HG02798 (cell line): ENCODE measurements at regions not wholly inside any gene's neighbourhood (a gene's known extent, or its start where the extent isn't known, plus 50 kb on each side); places are given as distances from the start of the nearest gene placed in this dataset.
"Not testable (repeated sequence)": the region's sequence is repeated elsewhere in the genome, so short reads cannot be mapped to it uniquely, and the experiment has no call there.

Experiments
- ATAC-seq: cut with Tn5 transposase; IDR thresholded peaks from one replicate; pipeline ENCODE4 v1.9.1; 2021; ENCODE audit warnings: mild to moderate bottlenecking; ENCODE audit not compliant: unreplicated experiment, poor library complexity

DNA sequence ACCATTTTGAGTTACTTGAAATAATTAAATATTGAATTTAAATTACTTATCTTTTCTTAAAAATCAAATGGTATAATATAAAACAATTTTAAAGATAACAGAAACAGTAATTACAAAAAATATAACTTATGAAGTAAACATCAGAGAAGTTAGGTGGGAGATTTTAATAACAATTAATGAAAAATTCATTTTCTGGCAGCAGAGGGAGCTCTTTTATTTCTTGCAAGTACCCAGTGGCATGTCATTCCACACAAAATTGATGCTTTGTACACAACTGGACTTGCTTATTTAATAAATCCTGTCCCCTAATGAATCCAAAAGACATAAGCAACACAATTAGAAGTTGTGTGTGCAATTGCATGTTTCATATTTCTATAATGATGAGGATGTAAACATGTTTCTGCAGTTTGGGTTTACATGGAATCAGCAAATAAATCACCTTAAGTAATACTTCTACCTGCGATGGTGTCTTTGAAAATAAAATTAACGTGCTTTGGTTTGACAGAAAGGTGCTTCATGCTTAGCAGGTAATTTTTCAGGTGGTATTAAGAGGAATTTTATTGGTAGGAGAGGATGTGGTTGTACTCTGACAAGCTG is 861.3 kb downstream of the ZPLD1 start:
- ATAC-seq, result no peak

GRCh38 chr3:103297502-103297901 is 862.7 kb downstream of the ZPLD1 start:
- not testable (repeated sequence) for ATAC-seq

DNA sequence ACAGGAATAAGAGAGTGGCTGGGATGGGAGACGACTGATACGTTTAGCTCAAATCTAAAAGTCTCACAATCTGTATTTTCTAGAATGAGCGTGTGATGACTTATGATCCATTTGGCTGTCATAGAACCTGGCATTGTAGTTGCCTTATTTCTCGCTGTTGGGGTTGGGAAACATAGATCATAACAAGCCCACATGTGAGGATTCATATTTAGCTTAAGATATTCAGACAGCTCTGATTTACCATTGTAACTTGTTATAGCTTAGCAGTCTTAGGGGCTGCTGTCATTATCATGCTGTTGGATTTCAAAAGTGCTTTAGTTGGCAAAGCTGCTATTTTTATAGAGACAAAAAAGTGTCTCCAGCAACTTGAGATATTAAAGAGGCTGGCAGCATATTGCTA is 871.3 kb downstream of the ZPLD1 start:
- no peak for ATAC-seq

- ATAC-seq, result no peak
These were observed 874.1 kb downstream of the ZPLD1 start for GRCh38 chr3:103308921-103309320.

DNA sequence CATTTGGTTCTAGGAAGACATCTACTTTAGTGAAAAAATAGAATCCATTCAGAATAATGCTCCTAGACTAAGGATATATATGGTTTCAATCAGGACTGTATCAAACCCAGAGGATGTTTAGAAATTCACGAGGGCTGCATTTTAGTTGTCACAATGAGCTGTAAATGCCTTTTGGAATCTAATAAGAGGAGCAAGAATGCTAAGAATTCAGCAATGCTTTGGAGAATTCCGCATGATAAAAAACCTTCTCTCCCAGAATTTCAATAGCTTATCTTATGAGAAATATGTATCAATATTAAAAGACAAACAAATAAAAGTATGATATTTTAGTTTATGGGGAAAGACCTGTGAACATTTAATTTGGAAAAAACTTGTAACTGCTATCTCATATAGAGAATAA is 885.1 kb downstream of the ZPLD1 start:
- no peak for ATAC-seq

DNA sequence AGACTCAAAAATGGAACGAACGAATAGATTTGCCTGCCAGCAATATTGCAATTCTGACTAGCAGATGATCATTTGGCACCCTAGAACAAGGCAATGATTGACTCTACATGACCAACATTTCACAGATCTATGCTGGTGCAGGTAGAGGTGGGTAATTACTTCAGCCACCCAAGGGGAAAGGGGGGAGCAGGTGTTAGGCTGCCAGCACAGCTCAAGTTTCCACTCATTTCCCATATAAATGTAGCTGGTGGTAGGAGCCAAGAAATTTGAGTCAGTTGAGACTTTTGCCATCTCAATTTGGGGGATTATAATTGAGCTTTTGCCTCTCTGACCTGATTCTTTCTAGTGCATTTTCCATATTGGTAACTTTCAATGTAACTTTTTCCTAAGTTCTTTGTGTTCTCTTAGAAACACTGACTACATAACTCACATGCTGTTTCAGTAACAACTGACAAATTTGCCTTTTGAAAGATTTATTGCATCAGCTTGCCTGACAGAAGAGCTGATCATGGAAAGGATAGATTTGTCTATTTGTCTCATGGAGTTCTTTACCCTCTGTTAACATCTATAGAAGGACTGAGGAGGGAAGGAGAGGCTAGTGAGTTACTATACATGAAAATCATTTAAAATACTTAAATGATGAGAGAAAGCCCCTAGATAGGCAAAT is 902.5 kb downstream of the ZPLD1 start:
- no peak for ATAC-seq

GRCh38 chr3:103341078-103341606 is 906.3 kb downstream of the ZPLD1 start:
- no peak for ATAC-seq

- no peak for ATAC-seq
These were observed 907.5 kb downstream of the ZPLD1 start for GRCh38 chr3:103342205-103342731.

DNA sequence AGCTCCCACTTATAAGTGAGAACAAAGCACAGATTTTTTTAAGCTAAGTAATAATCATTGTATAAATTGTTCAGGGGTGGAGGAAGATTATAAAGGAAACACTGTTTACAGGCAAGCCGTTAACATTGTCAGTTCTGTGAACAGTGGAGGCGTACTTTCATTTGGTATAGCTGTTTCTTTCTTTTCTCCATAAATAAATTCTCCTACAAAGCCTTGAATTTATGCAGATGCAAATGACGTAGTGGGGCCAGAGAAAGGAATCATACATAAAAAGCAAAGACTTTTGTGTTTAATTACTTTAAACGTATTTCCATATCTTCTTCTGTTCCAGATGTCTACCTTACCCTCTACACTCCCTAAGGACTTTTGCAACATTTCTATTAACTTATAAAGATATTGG is 914.9 kb downstream of the ZPLD1 start:
- no peak for ATAC-seq

GRCh38 chr3:103365467-103365866 is 930.7 kb downstream of the ZPLD1 start:
- no peak for ATAC-seq

DNA sequence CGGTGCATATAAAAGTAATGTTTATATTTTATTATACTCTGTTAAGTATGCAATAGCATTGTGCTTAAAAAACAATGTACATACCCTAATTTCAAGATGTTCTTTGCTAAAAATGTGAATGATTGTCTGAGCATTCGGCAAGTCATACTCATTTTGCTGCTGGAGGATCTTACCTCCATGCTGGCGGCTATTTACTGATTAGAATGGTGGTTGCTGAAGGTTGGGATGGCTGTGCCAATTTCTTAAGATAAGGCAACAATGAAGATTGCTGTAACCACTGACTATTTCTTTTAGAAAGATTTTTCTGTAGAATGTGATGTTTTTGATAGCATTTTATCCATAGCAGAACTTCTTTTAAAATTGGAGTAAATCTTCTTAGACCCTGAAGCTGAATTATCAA is 932.7 kb downstream of the ZPLD1 start:
- no peak for ATAC-seq

- no peak for ATAC-seq
These were observed 936.6 kb downstream of the ZPLD1 start for GRCh38 chr3:103371411-103371810.

- no peak for ATAC-seq
These were observed 937.2 kb downstream of the ZPLD1 start for GRCh38 chr3:103372031-103372430.

- ATAC-seq, result no peak
These were observed 945.6 kb downstream of the ZPLD1 start for GRCh38 chr3:103380391-103380790.

DNA sequence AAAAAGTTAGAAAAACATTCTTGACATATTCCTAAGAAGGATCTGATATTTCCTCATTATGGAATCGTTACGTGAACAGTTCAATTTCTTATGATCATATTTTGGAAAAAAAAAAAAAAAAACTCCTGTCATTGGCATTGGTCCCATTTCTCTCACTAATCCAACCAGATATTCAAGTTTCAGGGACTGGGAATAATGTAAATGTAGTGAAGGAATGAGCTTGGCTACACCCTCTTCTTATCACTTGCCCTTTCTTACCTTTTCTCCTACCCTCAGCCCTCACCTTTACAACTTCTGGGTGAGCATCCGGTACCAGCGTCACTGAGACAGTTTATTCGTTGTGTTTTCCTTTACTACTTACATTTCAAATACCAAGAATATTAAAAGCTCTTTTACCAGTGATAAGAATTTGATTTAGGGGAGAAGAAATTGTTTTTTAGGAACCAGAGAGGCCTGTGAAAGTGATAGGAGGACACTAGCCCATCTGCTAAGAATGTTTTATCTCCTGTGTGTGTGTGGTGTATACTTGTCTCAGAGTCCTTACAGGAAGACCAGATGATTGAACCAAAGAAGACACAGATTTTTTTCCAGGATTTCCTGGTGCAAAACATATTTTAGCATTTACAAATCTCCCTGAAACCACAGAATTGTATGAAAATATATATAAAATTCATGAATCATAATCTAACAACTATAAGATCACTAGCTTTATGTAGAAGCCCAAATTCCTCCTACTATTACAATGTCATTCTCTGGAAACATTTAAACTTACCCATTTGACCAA is 946.7 kb downstream of the ZPLD1 start:
- no peak for ATAC-seq

DNA sequence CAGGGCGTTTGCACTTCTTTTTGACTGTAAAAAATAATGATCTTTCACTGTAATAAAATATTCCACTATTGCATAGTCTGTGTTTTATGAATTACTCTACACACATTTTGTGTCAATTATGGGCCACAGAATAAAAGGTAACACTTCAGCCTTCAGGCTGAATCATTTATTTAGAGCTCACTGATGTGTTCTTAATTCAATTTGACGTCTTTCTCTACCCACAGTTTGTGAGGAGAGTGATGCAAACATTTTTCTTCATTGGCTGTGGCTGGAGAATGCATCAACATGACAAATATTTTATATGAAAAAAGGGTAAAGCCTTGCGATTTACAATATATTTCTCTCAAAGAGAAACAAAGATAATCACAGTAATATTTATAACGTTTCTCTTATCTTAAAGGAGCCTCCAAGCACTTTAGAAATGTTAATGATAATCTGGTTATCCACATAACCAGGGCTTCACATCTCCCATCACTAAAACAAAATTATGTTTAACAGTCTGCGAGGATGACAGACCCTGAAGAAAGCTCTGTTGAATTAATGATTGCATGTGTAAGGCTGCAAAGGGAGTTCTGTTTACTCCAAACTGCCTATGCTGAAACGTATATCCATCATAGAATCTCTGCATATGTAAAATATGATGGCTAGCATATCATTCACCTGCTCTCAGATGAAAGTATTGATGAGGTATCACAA is 951.3 kb downstream of the ZPLD1 start:
- ATAC-seq, result no peak

DNA sequence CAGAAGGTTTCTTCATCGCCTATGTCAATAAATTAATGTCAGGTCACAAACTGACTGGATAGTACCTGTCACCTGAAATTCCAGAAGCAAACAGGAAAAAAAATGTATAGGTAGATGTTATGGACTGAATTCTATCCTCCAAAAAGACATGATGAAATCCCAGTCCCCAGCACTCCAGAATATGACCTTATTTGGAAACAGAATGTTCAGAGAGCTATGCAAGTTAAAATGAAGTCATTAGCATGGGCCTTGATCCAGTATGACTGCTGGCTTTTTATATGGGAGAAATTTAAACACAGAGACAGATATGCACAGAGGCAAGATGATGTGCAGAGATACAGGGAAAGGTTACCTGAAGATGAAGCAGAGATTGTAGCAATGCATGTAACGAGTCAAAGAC is 953.4 kb downstream of the ZPLD1 start:
- no peak for ATAC-seq

GRCh38 chr3:103389356-103389755 is 954.5 kb downstream of the ZPLD1 start:
- no peak for ATAC-seq

- ATAC-seq, result no peak
These were observed 958.8 kb downstream of the ZPLD1 start for GRCh38 chr3:103393395-103394186.

DNA sequence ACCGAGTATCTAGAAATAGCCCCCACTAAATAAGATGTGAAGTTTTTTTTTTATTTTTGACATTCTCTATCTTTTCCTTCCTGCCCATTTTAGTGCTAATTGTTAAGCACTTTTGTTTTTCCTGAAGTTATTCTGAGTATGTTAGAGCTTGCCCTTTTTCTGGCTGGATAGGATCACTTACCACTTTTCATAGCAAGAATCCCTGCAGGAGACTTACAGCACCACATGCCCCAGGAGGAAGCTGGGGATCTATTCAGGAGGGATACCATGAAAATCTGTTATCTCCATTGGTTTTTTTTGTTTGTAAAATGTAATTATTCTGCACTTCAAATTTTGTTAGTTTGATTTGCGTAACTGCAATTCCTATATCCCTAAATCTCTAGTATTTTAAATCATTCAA is 968.4 kb downstream of the ZPLD1 start:
- ATAC-seq, result no peak
